GM13976 (cell line): ENCODE measurements at regions not wholly inside any gene's neighbourhood (a gene's known extent, or its start where the extent isn't known, plus 50 kb on each side); places are given as distances from the start of the nearest gene placed in this dataset.

Source experiments
- DNase-seq: peaks from one replicate; pipeline ENCODE4 v3.0.0; 2012; ENCODE audit warnings: low spot score
- CTCF ChIP-seq: IDR thresholded peaks from 2 replicates; pipeline ENCODE4 v1.5.1; 2012; ENCODE audit warnings: borderline replicate concordance, mild to moderate bottlenecking; ENCODE audit not compliant: insufficient read depth; ENCODE audit errors: extremely low read depth, missing control alignments, control extremely low read depth
- in situ Hi-C: fragments of 300-500 bp; cut with MboI; formaldehyde crosslinking; loops from one replicate; pipeline ENCODE4 v1.12.0; 2022; ENCODE audit warnings: low sequenced_read_pairs, mixed read lengths, inconsistent platforms; ENCODE audit not compliant: unreplicated experiment

GRCh38 chr5:44933686-44934085 lies 124.9 kb downstream of the MRPS30 start:
- TF ChIP-seq CTCF = no peak
- in situ Hi-C loops = no loop called here

GRCh38 chr5:44935262-44935661 lies 126.5 kb downstream of the MRPS30 start:
- no peak for TF ChIP-seq CTCF
- in situ Hi-C loops = no loop called here
- no peak for DNase-seq

More at GRCh38 chr5:44933686-44934085, 124.9 kb downstream of the MRPS30 start:
- no peak for DNase-seq

- in situ Hi-C loops = no loop called here
- DNase-seq = no peak
- TF ChIP-seq CTCF = no peak
Observed at GRCh38 chr5:44935871-44936270, 127.1 kb downstream of the MRPS30 start.

GRCh38 chr5:44942524-44943001 lies 133.8 kb downstream of the MRPS30 start:
- no peak for DNase-seq
- in situ Hi-C loops = no loop called here
- TF ChIP-seq CTCF = no peak

- TF ChIP-seq CTCF = no peak
- in situ Hi-C loops = no loop called here
- DNase-seq = no peak
Observed at GRCh38 chr5:44943647-44944046, 134.9 kb downstream of the MRPS30 start.

GRCh38 chr5:44945743-44946142 lies 137.0 kb downstream of the MRPS30 start:
- DNase-seq = no peak

More at GRCh38 chr5:44945743-44946142, 137.0 kb downstream of the MRPS30 start:
- in situ Hi-C loops = no loop called here
- no peak for TF ChIP-seq CTCF
